OCI-LY1 (cell line): ENCODE measurements at regions not wholly inside any gene's neighbourhood (a gene's known extent, or its start where the extent isn't known, plus 50 kb on each side); places are given as distances from the start of the nearest gene placed in this dataset.

Experiments used
- H2AFZ ChIP-seq: fragments of 200-600 bp; sonication (generic), shearing (Covaris generic); 2 replicates; pipeline ENCODE4 v1.6.0; 2014; ENCODE audit warnings: antibody characterized with exemption, mild to moderate bottlenecking, low read length
- H3F3A ChIP-seq: fragments of 200-600 bp; sonication (generic), shearing (Covaris generic); 2 replicates; pipeline ENCODE4 v1.6.0; 2014; ENCODE audit warnings: mild to moderate bottlenecking, antibody characterized with exemption, low read length, moderate library complexity; ENCODE audit not compliant: insufficient read depth
- H3K27ac ChIP-seq: fragments of 200-600 bp; sonication (generic); 2 replicates; pipeline ENCODE4 v1.5.1; 2014; ENCODE audit warnings: low read length, mixed run types, mild to moderate bottlenecking, low read depth; ENCODE audit not compliant: poor library complexity, severe bottlenecking
- H3K27me3 ChIP-seq: fragments of 200-600 bp; sonication (generic); 2 replicates; pipeline ENCODE4 v1.6.0; 2014; ENCODE audit warnings: antibody characterized with exemption, mild to moderate bottlenecking, low read length, moderate library complexity; ENCODE audit not compliant: insufficient read depth
- H3K36me3 ChIP-seq: fragments of 200-600 bp; sonication (generic); 2 replicates; pipeline ENCODE4 v1.6.1; 2014; ENCODE audit warnings: mild to moderate bottlenecking, antibody characterized with exemption, low read length, moderate library complexity, mixed read lengths; ENCODE audit not compliant: insufficient read depth
- H3K4me1 ChIP-seq: fragments of 200-600 bp; sonication (generic); 2 replicates; pipeline ENCODE4 v1.5.1; 2014; ENCODE audit warnings: mild to moderate bottlenecking, low read length, moderate library complexity; ENCODE audit not compliant: insufficient read depth, severe bottlenecking
- H3K4me2 ChIP-seq: fragments of 200-600 bp; sonication (generic), shearing (Covaris generic); 2 replicates; pipeline ENCODE4 v1.6.1; 2014; ENCODE audit warnings: low read length
- H3K4me3 ChIP-seq: fragments of 200-600 bp; sonication (generic); 2 replicates; pipeline ENCODE4 v1.5.1; 2014; ENCODE audit warnings: low read length, low read depth, mild to moderate bottlenecking, mixed read lengths; ENCODE audit not compliant: poor library complexity, severe bottlenecking
- H3K79me2 ChIP-seq: fragments of 200-600 bp; shearing (Covaris generic); 2 replicates; pipeline ENCODE4 v1.6.1; 2016; ENCODE audit warnings: mixed run types, low read length, mixed read lengths; ENCODE audit not compliant: insufficient read depth
- H3K9ac ChIP-seq: fragments of 200-600 bp; sonication (generic), shearing (Covaris generic); 2 replicates; pipeline ENCODE4 v1.6.1; 2014; ENCODE audit warnings: mild to moderate bottlenecking, low read length, mixed read lengths
- H3K9me2 ChIP-seq: fragments of 200-600 bp; sonication (generic), shearing (Covaris generic); 2 replicates; pipeline ENCODE4 v1.6.1; 2014; ENCODE audit warnings: low read depth, mild to moderate bottlenecking, low read length, mixed read lengths
- H3K9me3 ChIP-seq: fragments of 200-600 bp; shearing (Covaris generic); 2 replicates; pipeline ENCODE4 v1.6.1; 2014; ENCODE audit warnings: low read length, mixed read lengths
- H4K20me1 ChIP-seq: fragments of 200-600 bp; sonication (generic), shearing (Covaris generic); 2 replicates; pipeline ENCODE4 v1.6.0; 2016; ENCODE audit warnings: mild to moderate bottlenecking, low read length; ENCODE audit not compliant: insufficient read depth
- EZH2 ChIP-seq: fragments of 200-600 bp; sonication (generic), shearing (Covaris generic); IDR thresholded peaks from 2 replicates; pipeline ENCODE4 v1.8.0; 2017; ENCODE audit warnings: borderline replicate concordance, mixed run types, mild to moderate bottlenecking, antibody characterized with exemption, low read length, moderate library complexity, mixed read lengths
- TF ChIP-seq, protein P1 (sequence below): fragments of 200-600 bp; sonication (generic), shearing (Covaris generic); IDR thresholded peaks from 2 replicates; pipeline ENCODE4 v1.5.1; 2017; ENCODE audit warnings: mild to moderate bottlenecking, antibody characterized with exemption, low read length, moderate library complexity, mixed read lengths

- Histone ChIP-seq H4K20me1 (no peaks in the 10 kb centered on the region), H3K4me3 (no peak overlapping the region), H3K4me1 (no peaks in the 10 kb centered on the region), H3K9me3 (no peaks in the 10 kb centered on the region), H3K27me3 (no peaks in the 10 kb centered on the region), H3F3A (no peaks in the 10 kb centered on the region), H3K36me3 (no peaks in the 10 kb centered on the region), H3K27ac (no peak overlapping the region), H3K9me2 (no peaks in the 10 kb centered on the region), H3K79me2 (no peaks in the 10 kb centered on the region), H3K9ac (no peak overlapping the region), H3K4me2 (no peak overlapping the region), H2AFZ (no peak overlapping the region)
- TF ChIP-seq, protein P1, sequence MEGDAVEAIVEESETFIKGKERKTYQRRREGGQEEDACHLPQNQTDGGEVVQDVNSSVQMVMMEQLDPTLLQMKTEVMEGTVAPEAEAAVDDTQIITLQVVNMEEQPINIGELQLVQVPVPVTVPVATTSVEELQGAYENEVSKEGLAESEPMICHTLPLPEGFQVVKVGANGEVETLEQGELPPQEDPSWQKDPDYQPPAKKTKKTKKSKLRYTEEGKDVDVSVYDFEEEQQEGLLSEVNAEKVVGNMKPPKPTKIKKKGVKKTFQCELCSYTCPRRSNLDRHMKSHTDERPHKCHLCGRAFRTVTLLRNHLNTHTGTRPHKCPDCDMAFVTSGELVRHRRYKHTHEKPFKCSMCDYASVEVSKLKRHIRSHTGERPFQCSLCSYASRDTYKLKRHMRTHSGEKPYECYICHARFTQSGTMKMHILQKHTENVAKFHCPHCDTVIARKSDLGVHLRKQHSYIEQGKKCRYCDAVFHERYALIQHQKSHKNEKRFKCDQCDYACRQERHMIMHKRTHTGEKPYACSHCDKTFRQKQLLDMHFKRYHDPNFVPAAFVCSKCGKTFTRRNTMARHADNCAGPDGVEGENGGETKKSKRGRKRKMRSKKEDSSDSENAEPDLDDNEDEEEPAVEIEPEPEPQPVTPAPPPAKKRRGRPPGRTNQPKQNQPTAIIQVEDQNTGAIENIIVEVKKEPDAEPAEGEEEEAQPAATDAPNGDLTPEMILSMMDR = no peak
- TF ChIP-seq EZH2 = no peak
Measured at GRCh38 chr4:18518098-18518497, 496.5 kb upstream of the LCORL start.

DNA sequence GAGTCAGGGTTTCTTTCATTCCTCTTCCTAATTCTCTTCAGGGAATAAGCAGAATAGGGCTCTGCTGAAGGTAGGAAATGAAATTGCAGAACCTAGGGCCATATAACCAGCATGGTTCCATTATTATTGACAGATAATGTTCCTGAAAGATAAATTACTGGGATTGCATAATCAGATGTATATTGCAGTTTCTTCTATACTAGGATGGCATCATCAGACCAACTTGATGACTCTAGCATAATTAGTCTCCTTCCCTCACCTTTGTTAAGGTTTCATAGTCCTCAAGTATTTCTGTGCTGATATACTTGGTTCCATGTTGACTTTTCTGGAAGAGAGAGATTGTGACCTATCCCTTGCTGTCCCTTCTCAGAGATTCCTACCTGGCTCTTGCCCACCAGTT lies 492.3 kb upstream of the LCORL start:
- TF ChIP-seq, protein P1 = no peak
- TF ChIP-seq EZH2 = no peak
- Histone ChIP-seq H3K9ac (no peak overlapping the region), H3K27me3 (no peaks in the 10 kb centered on the region), H3K27ac (no peak overlapping the region), H3K36me3 (no peaks in the 10 kb centered on the region), H3F3A (no peaks in the 10 kb centered on the region), H3K9me3 (no peaks in the 10 kb centered on the region), H3K9me2 (no peaks in the 10 kb centered on the region), H3K4me1 (no peaks in the 10 kb centered on the region), H3K4me2 (no peak overlapping the region), H2AFZ (no peak overlapping the region), H3K4me3 (no peak overlapping the region), H4K20me1 (no peaks in the 10 kb centered on the region), H3K79me2 (no peaks in the 10 kb centered on the region)

DNA sequence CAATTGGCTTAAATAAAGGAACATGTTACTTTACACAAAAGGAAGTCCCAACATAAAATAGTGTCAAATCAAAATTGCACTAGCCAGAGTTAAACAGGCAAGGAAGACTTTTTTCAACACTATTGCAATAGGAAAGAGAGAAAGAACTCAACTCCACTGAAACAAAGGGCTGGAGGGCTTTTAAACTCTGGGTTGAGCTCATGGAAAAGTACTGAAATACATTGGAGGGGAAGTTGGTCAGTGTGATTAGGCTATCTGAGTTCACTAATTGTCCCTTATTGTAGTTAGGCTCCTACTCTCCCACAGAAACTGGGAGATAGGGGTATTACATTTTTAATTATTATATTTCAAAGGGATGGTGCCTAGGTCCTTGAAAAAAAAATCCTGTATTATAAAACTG lies 491.2 kb upstream of the LCORL start:
- Histone ChIP-seq H3K9ac (no peak overlapping the region), H4K20me1 (no peaks in the 10 kb centered on the region), H3K36me3 (no peaks in the 10 kb centered on the region), H3K27me3 (no peaks in the 10 kb centered on the region), H3K9me3 (no peaks in the 10 kb centered on the region), H3K4me3 (no peak overlapping the region), H2AFZ (no peak overlapping the region), H3K4me2 (no peak overlapping the region), H3K79me2 (no peaks in the 10 kb centered on the region), H3K27ac (no peak overlapping the region), H3K9me2 (no peaks in the 10 kb centered on the region), H3F3A (no peaks in the 10 kb centered on the region), H3K4me1 (no peaks in the 10 kb centered on the region)
- TF ChIP-seq, protein P1 = no peak
- no peak for TF ChIP-seq EZH2
